HEK293T (cell line): ENCODE measurements at regions not wholly inside any gene's neighbourhood (a gene's known extent, or its start where the extent isn't known, plus 50 kb on each side); places are given as distances from the start of the nearest gene placed in this dataset.

Source experiments
- ARNT ChIP-seq: fragments of 450-650 bp; IDR thresholded peaks from 2 replicates; pipeline ENCODE4 v1.6.1; 2017; ENCODE audit warnings: mild to moderate bottlenecking
- BHLHE40 ChIP-seq: fragments of 450-650 bp; IDR thresholded peaks from 2 replicates; pipeline ENCODE4 v1.6.1; 2016; ENCODE audit warnings: mild to moderate bottlenecking, moderate library complexity, borderline replicate concordance
- ELF4 ChIP-seq: fragments of 450-650 bp; IDR thresholded peaks from 2 replicates; pipeline ENCODE4 v1.6.1; 2017; ENCODE audit warnings: antibody characterized with exemption
- FOXK2 ChIP-seq: fragments of 450-650 bp; IDR thresholded peaks from 2 replicates; pipeline ENCODE4 v1.6.1; 2016; ENCODE audit warnings: mild to moderate bottlenecking
- FOXM1 ChIP-seq: fragments of 450-650 bp; IDR thresholded peaks from 2 replicates; pipeline ENCODE4 v1.6.1; 2017; ENCODE audit warnings: mild to moderate bottlenecking, borderline replicate concordance
- LEF1 ChIP-seq: fragments of 450-650 bp; IDR thresholded peaks from 2 replicates; pipeline ENCODE4 v1.6.1; 2017; ENCODE audit warnings: mild to moderate bottlenecking, borderline replicate concordance
- SP1 ChIP-seq: fragments of 450-650 bp; IDR thresholded peaks from 2 replicates; pipeline ENCODE4 v1.6.1; 2017
- SUZ12 ChIP-seq: fragments of 450-650 bp; IDR thresholded peaks from 2 replicates; pipeline ENCODE4 v1.6.1; 2016; ENCODE audit warnings: mild to moderate bottlenecking
- TARDBP ChIP-seq: fragments of 450-650 bp; IDR thresholded peaks from 2 replicates; pipeline ENCODE4 v1.6.1; 2016
- TF ChIP-seq, protein P1 (sequence below): fragments of 450-650 bp; IDR thresholded peaks from 2 replicates; pipeline ENCODE4 v1.6.1; 2016

- TF ChIP-seq FOXM1 (no peak), TARDBP (no peak), SP1 (no peak), LEF1 (no peak), FOXK2 (no peak), ELF4 (no peak), ARNT (no peak), BHLHE40 (no peak), SUZ12 (no peak)
- TF ChIP-seq, protein P1, sequence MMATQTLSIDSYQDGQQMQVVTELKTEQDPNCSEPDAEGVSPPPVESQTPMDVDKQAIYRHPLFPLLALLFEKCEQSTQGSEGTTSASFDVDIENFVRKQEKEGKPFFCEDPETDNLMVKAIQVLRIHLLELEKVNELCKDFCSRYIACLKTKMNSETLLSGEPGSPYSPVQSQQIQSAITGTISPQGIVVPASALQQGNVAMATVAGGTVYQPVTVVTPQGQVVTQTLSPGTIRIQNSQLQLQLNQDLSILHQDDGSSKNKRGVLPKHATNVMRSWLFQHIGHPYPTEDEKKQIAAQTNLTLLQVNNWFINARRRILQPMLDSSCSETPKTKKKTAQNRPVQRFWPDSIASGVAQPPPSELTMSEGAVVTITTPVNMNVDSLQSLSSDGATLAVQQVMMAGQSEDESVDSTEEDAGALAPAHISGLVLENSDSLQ: no peak
Observed at GRCh38 chr2:172373076-172373475, 54.3 kb upstream of the ITGA6 start.
